ENCODE measurements at regions not wholly inside any gene's neighbourhood (a gene's known extent, or its start where the extent isn't known, plus 50 kb on each side); places are given as distances from the start of the nearest gene placed in this dataset.
"Not testable (repeated sequence)": the region's sequence is repeated elsewhere in the genome, so short reads cannot be mapped to it uniquely, and the experiment has no call there.

- Histone ChIP-seq H3K27me3 (ENCODE audit: control insufficient read depth, insufficient read depth) (no peaks in the 10 kb centered on the region), H3K4me1 (ENCODE audit: control insufficient read depth, insufficient read depth, low read length) (no peaks in the 10 kb centered on the region), H3K27ac (ENCODE audit: low read length) (no peak overlapping the region), H3K9me3 (ENCODE audit: control insufficient read depth, low read length) (no peaks in the 10 kb centered on the region), H3K4me3 (ENCODE audit: low read length) (no peak overlapping the region)
- DNase-seq (no peak), ATAC-seq (no peak)
- intact Hi-C loops (cut with DNase I): no loop called here
- WGBS: 65% methylated on average over 3 of the region's 3 CpGs
These were observed 162.7 kb downstream of the SPTSSA start for GRCh38 chr14:34299360-34299759.

- Histone ChIP-seq H3K4me3 (ENCODE audit: low read length) (no peak overlapping the region), H3K27me3 (ENCODE audit: control insufficient read depth, insufficient read depth) (no peaks in the 10 kb centered on the region), H3K27ac (ENCODE audit: low read length) (no peak overlapping the region), H3K9me3 (ENCODE audit: control insufficient read depth, low read length) (no peaks in the 10 kb centered on the region), H3K4me1 (ENCODE audit: control insufficient read depth, insufficient read depth, low read length) (no peaks in the 10 kb centered on the region)
- no peak for ATAC-seq
- intact Hi-C loops (cut with DNase I): no loop called here
- DNase-seq: no peak
- 65% methylated on average over 6 of the region's 6 CpGs for WGBS
These were observed 164.1 kb downstream of the SPTSSA start for GRCh38 chr14:34297786-34298520.

- intact Hi-C loops (cut with DNase I): no loop called here
These were observed 178.4 kb downstream of the SPTSSA start for GRCh38 chr14:34283590-34283989.

GRCh38 chr14:34277191-34277590 lies 184.8 kb downstream of the SPTSSA start:
- Histone ChIP-seq H3K4me3 (ENCODE audit: low read length) (no peak overlapping the region), H3K9me3 (ENCODE audit: control insufficient read depth, low read length) (no peaks in the 10 kb centered on the region), H3K4me1 (ENCODE audit: control insufficient read depth, insufficient read depth, low read length) (no peaks in the 10 kb centered on the region), H3K27ac (ENCODE audit: low read length) (no peak overlapping the region), H3K27me3 (ENCODE audit: control insufficient read depth, insufficient read depth) (no peaks in the 10 kb centered on the region)
- no peak for DNase-seq
- intact Hi-C loops (cut with DNase I): no loop called here
- ATAC-seq: no peak

More at GRCh38 chr14:34283590-34283989, 178.4 kb downstream of the SPTSSA start:
- ATAC-seq: no peak
- Histone ChIP-seq H3K27me3 (ENCODE audit: control insufficient read depth, insufficient read depth) (no peaks in the 10 kb centered on the region), H3K27ac (ENCODE audit: low read length) (no peak overlapping the region), H3K4me3 (ENCODE audit: low read length) (no peak overlapping the region), H3K4me1 (ENCODE audit: control insufficient read depth, insufficient read depth, low read length) (no peaks in the 10 kb centered on the region), H3K9me3 (ENCODE audit: control insufficient read depth, low read length) (no peaks in the 10 kb centered on the region)
- DNase-seq: no peak

DNA sequence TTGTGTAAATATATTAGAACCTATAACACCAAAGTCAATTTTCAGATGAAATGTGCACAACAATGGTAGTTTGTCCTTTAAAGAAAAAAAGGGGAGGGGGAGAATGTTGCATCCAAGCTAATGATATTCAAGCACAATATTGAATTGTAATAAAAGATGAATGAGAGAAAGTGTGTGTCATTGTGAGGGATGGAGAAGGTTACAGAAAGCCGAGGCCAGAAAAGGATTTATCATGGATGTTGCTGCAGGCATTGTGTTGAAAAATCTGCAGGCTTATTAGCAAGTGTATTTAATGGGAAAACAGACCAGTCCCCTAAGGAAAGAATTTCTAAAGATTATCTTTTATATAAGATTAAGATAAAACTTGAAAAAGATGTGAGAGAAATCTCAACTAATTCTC lies 186.5 kb downstream of the SPTSSA start:
- no peaks in the 10 kb centered on the region for H3K27me3 ChIP-seq (ENCODE audit: control insufficient read depth, insufficient read depth)
- H3K9me3 ChIP-seq (ENCODE audit: control insufficient read depth, low read length): no peaks in the 10 kb centered on the region
- no peaks in the 10 kb centered on the region for H3K4me1 ChIP-seq (ENCODE audit: control insufficient read depth, insufficient read depth, low read length)
- DNase-seq: no peak
- no peak overlapping the region for H3K27ac ChIP-seq (ENCODE audit: low read length)
- ATAC-seq: no peak
- no peak overlapping the region for H3K4me3 ChIP-seq (ENCODE audit: low read length)
- intact Hi-C loops (cut with DNase I): no loop called here
- WGBS: 74% methylated on average over 1 of the region's 1 CpG

DNA sequence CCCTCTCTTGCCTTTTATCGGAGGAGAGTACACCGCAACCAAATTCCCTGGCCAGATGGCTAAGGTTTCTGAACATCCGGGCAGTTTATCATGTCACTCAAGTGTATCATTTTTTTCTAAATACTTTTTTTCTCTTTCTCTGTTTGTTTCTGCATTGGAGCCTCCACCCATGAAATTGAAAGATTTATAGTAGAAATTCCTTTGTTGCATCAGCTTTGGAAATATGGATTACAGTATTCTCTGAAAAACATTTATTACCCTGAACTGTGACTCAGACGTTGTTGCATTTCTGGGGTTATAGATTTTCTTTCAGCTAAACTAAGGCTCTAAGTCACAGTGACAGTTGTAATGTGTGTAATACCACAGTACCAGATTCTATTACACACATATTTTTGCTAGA lies 187.0 kb downstream of the SPTSSA start:
- intact Hi-C loops (cut with DNase I): no loop called here
- Histone ChIP-seq H3K9me3 (ENCODE audit: control insufficient read depth, low read length) (no peaks in the 10 kb centered on the region), H3K4me3 (ENCODE audit: low read length) (no peak overlapping the region), H3K27ac (ENCODE audit: low read length) (no peak overlapping the region), H3K4me1 (ENCODE audit: control insufficient read depth, insufficient read depth, low read length) (no peaks in the 10 kb centered on the region), H3K27me3 (ENCODE audit: control insufficient read depth, insufficient read depth) (no peaks in the 10 kb centered on the region)
- 81% methylated on average over 4 of the region's 4 CpGs for WGBS
- no peak for ATAC-seq
- no peak for DNase-seq

GRCh38 chr14:34273716-34274115 lies 188.3 kb downstream of the SPTSSA start:
- DNase-seq; intact Hi-C loops (cut with DNase I); H3K4me3 ChIP-seq (ENCODE audit: low read length); H3K27me3 ChIP-seq (ENCODE audit: control insufficient read depth, insufficient read depth); H3K4me1 ChIP-seq (ENCODE audit: control insufficient read depth, insufficient read depth, low read length); ATAC-seq; H3K27ac ChIP-seq (ENCODE audit: low read length); H3K9me3 ChIP-seq (ENCODE audit: control insufficient read depth, low read length): not testable (repeated sequence)
- 91% methylated on average over 2 of the region's 4 CpGs for WGBS

DNA sequence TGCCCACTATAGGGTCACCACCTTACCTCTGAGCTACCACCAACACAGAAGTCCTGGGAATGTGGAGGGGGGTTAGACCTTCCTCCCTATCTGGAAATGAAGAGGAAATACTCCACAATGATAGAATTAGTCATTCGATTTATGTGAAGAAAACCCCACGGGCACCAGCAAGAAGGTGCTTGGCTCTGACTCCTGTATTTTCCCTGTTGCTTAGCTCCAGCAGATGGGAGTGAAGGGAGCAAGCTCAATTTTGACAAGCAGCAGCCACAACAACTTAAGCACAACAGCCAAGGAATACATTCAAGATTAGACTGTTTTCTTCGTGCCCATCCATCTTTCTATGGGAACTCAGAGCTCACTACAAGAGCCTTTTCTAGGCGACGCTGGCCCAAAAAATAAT lies 191.7 kb downstream of the SPTSSA start:
- H3K27ac ChIP-seq (ENCODE audit: low read length): no peak overlapping the region
- no peak overlapping the region for H3K4me3 ChIP-seq (ENCODE audit: low read length)
- no peak for ATAC-seq
- 57% methylated on average over 5 of the region's 5 CpGs for WGBS
- no peaks in the 10 kb centered on the region for H3K27me3 ChIP-seq (ENCODE audit: control insufficient read depth, insufficient read depth)
- H3K4me1 ChIP-seq (ENCODE audit: control insufficient read depth, insufficient read depth, low read length): no peaks in the 10 kb centered on the region
- DNase-seq: no peak
- intact Hi-C loops (cut with DNase I): no loop called here
- no peaks in the 10 kb centered on the region for H3K9me3 ChIP-seq (ENCODE audit: control insufficient read depth, low read length)

GRCh38 chr14:34266344-34266743 lies 195.7 kb downstream of the SPTSSA start:
- 74% methylated on average over 4 of the region's 4 CpGs for WGBS
- intact Hi-C loops (cut with DNase I): no loop called here
- no peak for ATAC-seq

GRCh38 chr14:34262127-34262910 lies 199.7 kb downstream of the SPTSSA start:
- Histone ChIP-seq H3K9me3 (ENCODE audit: control insufficient read depth, low read length) (no peaks in the 10 kb centered on the region), H3K27ac (ENCODE audit: low read length) (no peak overlapping the region), H3K4me1 (ENCODE audit: control insufficient read depth, insufficient read depth, low read length) (peaks cover 2% of the 10 kb centered on the region), H3K27me3 (ENCODE audit: control insufficient read depth, insufficient read depth) (no peaks in the 10 kb centered on the region), H3K4me3 (ENCODE audit: low read length) (no peak overlapping the region)
- intact Hi-C loops (cut with DNase I): no loop called here
- ATAC-seq (no peak), DNase-seq (no peak)
- WGBS: 61% methylated on average over 9 of the region's 9 CpGs

More at GRCh38 chr14:34266344-34266743, 195.7 kb downstream of the SPTSSA start:
- no peaks in the 10 kb centered on the region for H3K9me3 ChIP-seq (ENCODE audit: control insufficient read depth, low read length)
- no peaks in the 10 kb centered on the region for H3K4me1 ChIP-seq (ENCODE audit: control insufficient read depth, insufficient read depth, low read length)
- no peak overlapping the region for H3K27ac ChIP-seq (ENCODE audit: low read length)
- H3K27me3 ChIP-seq (ENCODE audit: control insufficient read depth, insufficient read depth): no peaks in the 10 kb centered on the region
- no peak overlapping the region for H3K4me3 ChIP-seq (ENCODE audit: low read length)
- DNase-seq: no peak

DNA sequence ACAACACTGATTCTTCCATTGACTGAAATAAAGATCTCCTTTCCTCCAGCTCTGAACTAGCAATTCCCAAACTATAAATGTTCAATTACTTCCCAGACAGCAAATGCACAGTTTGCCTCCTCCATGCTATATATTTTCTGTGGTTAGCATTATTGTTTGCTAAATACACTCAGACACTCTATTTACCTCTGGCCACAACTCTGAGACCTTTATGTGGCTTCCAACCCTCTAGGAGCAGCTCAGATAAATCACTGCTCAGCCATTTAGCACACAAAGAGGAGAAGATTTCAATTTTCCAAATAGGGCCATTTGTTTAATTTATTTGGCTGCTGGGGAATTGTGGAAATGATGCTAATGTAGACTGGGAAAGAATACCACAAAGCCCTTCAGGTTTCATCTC lies 202.0 kb downstream of the SPTSSA start:
- no peak for ATAC-seq

More for the DNA sequence above, 202.0 kb downstream of the SPTSSA start:
- no peak overlapping the region for H3K27ac ChIP-seq (ENCODE audit: low read length)
- peaks cover 2% of the 10 kb centered on the region for H3K4me1 ChIP-seq (ENCODE audit: control insufficient read depth, insufficient read depth, low read length)
- H3K27me3 ChIP-seq (ENCODE audit: control insufficient read depth, insufficient read depth): no peaks in the 10 kb centered on the region
- no peak for DNase-seq
- H3K4me3 ChIP-seq (ENCODE audit: low read length): no peak overlapping the region
- no peaks in the 10 kb centered on the region for H3K9me3 ChIP-seq (ENCODE audit: control insufficient read depth, low read length)
- intact Hi-C loops (cut with DNase I): no loop called here
